Neuronal stem cell (in vitro differentiated cells): ENCODE measurements at regions not wholly inside any gene's neighbourhood (a gene's known extent, or its start where the extent isn't known, plus 50 kb on each side); places are given as distances from the start of the nearest gene placed in this dataset.
"Not testable (repeated sequence)": the region's sequence is repeated elsewhere in the genome, so short reads cannot be mapped to it uniquely, and the experiment has no call there.

Experiments
- DNase-seq: peaks from one replicate; pipeline ENCODE4 v3.0.0-alpha.2; 2013; ENCODE audit warnings: low spot score
- H2AFZ ChIP-seq: one replicate; pipeline ENCODE4 v1.6.1; 2013; ENCODE audit warnings: mild to moderate bottlenecking, low read length, inconsistent platforms
- H2AK5ac ChIP-seq: 2 replicates; pipeline ENCODE4 v1.6.1; 2013; ENCODE audit warnings: low read depth, mild to moderate bottlenecking, inconsistent platforms, low read length, moderate library complexity, mixed read lengths
- H2BK120ac ChIP-seq: 2 replicates; pipeline ENCODE4 v1.6.1; 2013; ENCODE audit warnings: low read depth, mild to moderate bottlenecking, inconsistent platforms, low read length, moderate library complexity, mixed read lengths
- H2BK12ac ChIP-seq: one replicate; pipeline ENCODE4 v1.6.1; 2013; ENCODE audit warnings: low read length, inconsistent platforms
- H2BK15ac ChIP-seq: 2 replicates; pipeline ENCODE4 v1.6.1; 2013; ENCODE audit warnings: mild to moderate bottlenecking, low read length, inconsistent platforms, mixed read lengths
- H2BK5ac ChIP-seq: one replicate; pipeline ENCODE4 v1.6.1; 2013; ENCODE audit warnings: inconsistent platforms, mild to moderate bottlenecking, low read length, moderate library complexity
- H3K14ac ChIP-seq: one replicate; pipeline ENCODE4 v1.6.1; 2013; ENCODE audit warnings: low read length, inconsistent platforms
- H3K18ac ChIP-seq: 2 replicates; pipeline ENCODE4 v1.6.1; 2013; ENCODE audit warnings: low read length, inconsistent platforms
- H3K23ac ChIP-seq: 2 replicates; pipeline ENCODE4 v1.6.1; 2013; ENCODE audit warnings: low read depth, mild to moderate bottlenecking, mixed read lengths, low read length, inconsistent platforms; ENCODE audit not compliant: poor library complexity
- H3K27ac ChIP-seq: replicated peaks from 3 replicates; pipeline ENCODE4 v1.5.1; 2013; ENCODE audit warnings: low read length, inconsistent platforms
- H3K27me3 ChIP-seq, 3 experiments: 2 replicates each; pipeline ENCODE4 v1.6.1; 2013; ENCODE audit warnings: low read length in 3 of 3, mild to moderate bottlenecking in 2 of 3, inconsistent platforms in 1 of 3, low read depth in 1 of 3, mixed read lengths in 1 of 3, moderate library complexity in 1 of 3; ENCODE audit not compliant: control insufficient read depth in 3 of 3, insufficient read depth in 3 of 3
- H3K36me3 ChIP-seq, 2 donors: replicated peaks in 1 of 2; 2 replicates each; pipeline ENCODE4 v1.6.1; 2013; ENCODE audit warnings: low read length in 2 of 2; ENCODE audit not compliant: control insufficient read depth in 2 of 2, insufficient read depth in 2 of 2
- H3K4ac ChIP-seq: 2 replicates; pipeline ENCODE4 v1.6.1; 2013; ENCODE audit warnings: inconsistent platforms, mild to moderate bottlenecking, low read length, moderate library complexity
- H3K4me1 ChIP-seq, 2 donors: 1 replicate in 1 of 2; 2 replicates in 1 of 2; pipeline ENCODE4 v1.6.1; 2013; ENCODE audit warnings: low read length in 2 of 2, low read depth in 1 of 2; ENCODE audit not compliant: control insufficient read depth in 2 of 2, insufficient read depth in 1 of 2
- H3K4me2 ChIP-seq: one replicate; pipeline ENCODE4 v1.6.1; 2013; ENCODE audit warnings: mild to moderate bottlenecking, low read length, inconsistent platforms; ENCODE audit not compliant: insufficient read depth, poor library complexity, severe bottlenecking
- H3K4me3 ChIP-seq, 2 donors: 2 replicates each; pipeline ENCODE4 v1.5.1; 2013; ENCODE audit warnings: low read length in 2 of 2, mild to moderate bottlenecking in 2 of 2, inconsistent platforms in 1 of 2, moderate library complexity in 1 of 2
- H3K79me1 ChIP-seq: one replicate; pipeline ENCODE4 v1.6.1; 2013; ENCODE audit warnings: low read depth, mild to moderate bottlenecking, inconsistent platforms, low read length, moderate library complexity
- H3K9ac ChIP-seq: one replicate; pipeline ENCODE4 v1.6.1; 2013; ENCODE audit warnings: mild to moderate bottlenecking, low read depth, low read length, inconsistent platforms; ENCODE audit not compliant: poor library complexity
- H3K9me3 ChIP-seq, 2 donors: replicated peaks in 1 of 2; 2 replicates each; pipeline versions ENCODE3 to v1.6.1; 2013; ENCODE audit warnings: low read length in 2 of 2, mild to moderate bottlenecking in 2 of 2, inconsistent platforms in 1 of 2, low read depth in 1 of 2, mixed read lengths in 1 of 2, moderate library complexity in 1 of 2; ENCODE audit not compliant: control insufficient read depth in 2 of 2, insufficient read depth in 1 of 2
- H4K8ac ChIP-seq: one replicate; pipeline ENCODE4 v1.6.1; 2013; ENCODE audit warnings: low read depth, mild to moderate bottlenecking, inconsistent platforms, low read length, moderate library complexity
- H4K91ac ChIP-seq: one replicate; pipeline ENCODE4 v1.6.1; 2013; ENCODE audit warnings: low read length, low read depth, mild to moderate bottlenecking, inconsistent platforms; ENCODE audit not compliant: poor library complexity
- WGBS, 2 donors: extraction: QIAGEN DNeasy Blood & Tissue Kit; methylation state at CpG; one replicate each; pipeline ENCODE4 v1.1.7; 2013; ENCODE audit warnings: missing lambda C conversion rate in 2 of 2, mixed read lengths in 1 of 2; ENCODE audit not compliant: insufficient read length in 2 of 2, insufficient replicate concordance in 1 of 2; ENCODE audit errors: extremely low coverage in 2 of 2; 5-methylcytosine and 5-hydroxymethylcytosine counted together

GRCh38 chr18:30806823-30807222, 235.7 kb downstream of the DSC3 start:
- H3K79me1 ChIP-seq = no peaks in the 10 kb centered on the region
- H2BK120ac ChIP-seq = no peak overlapping the region
- no peaks in the 10 kb centered on the region for H3K27me3 ChIP-seq
- no peak overlapping the region for H2BK5ac ChIP-seq
- H3K9me3 ChIP-seq = no peaks in the 10 kb centered on the region
- H3K27ac ChIP-seq = no peak overlapping the region
- H3K4me3 ChIP-seq = no peak overlapping the region
- H3K18ac ChIP-seq = no peak overlapping the region
- H3K36me3 ChIP-seq = no peaks in the 10 kb centered on the region
- no peak overlapping the region for H3K23ac ChIP-seq
- no peak overlapping the region for H2BK12ac ChIP-seq
- no peaks in the 10 kb centered on the region for H3K4me1 ChIP-seq
- no peak overlapping the region for H4K91ac ChIP-seq
- no peak overlapping the region for H3K9ac ChIP-seq
- no peak for DNase-seq
- no peak overlapping the region for H2AFZ ChIP-seq
- H2AK5ac ChIP-seq = no peak overlapping the region
- no peak overlapping the region for H3K14ac ChIP-seq
- no peak overlapping the region for H3K4ac ChIP-seq
- no peak overlapping the region for H3K4me2 ChIP-seq
- no peak overlapping the region for H2BK15ac ChIP-seq
- no peak overlapping the region for H4K8ac ChIP-seq

GRCh38 chr18:30800800-30801199, 241.7 kb downstream of the DSC3 start:
- H2BK15ac ChIP-seq = no peak overlapping the region
- no peak overlapping the region for H3K27ac ChIP-seq
- whole genome bisulfite sequencing, 2 donors = no CpG with 5 or more reads among the region's 1 CpG
- H4K91ac ChIP-seq = no peak overlapping the region
- no peak overlapping the region for H3K18ac ChIP-seq
- H2BK5ac ChIP-seq = no peak overlapping the region
- no peak overlapping the region for H3K14ac ChIP-seq
- no peaks in the 10 kb centered on the region for H3K9me3 ChIP-seq
- H3K79me1 ChIP-seq = no peaks in the 10 kb centered on the region
- H3K4me1 ChIP-seq = no peaks in the 10 kb centered on the region
- H3K36me3 ChIP-seq = no peaks in the 10 kb centered on the region
- no peak overlapping the region for H4K8ac ChIP-seq
- no peak overlapping the region for H2BK120ac ChIP-seq
- no peak for DNase-seq
- no peak overlapping the region for H3K23ac ChIP-seq
- H2AFZ ChIP-seq = no peak overlapping the region
- H3K4me3 ChIP-seq = no peak overlapping the region
- H2BK12ac ChIP-seq = no peak overlapping the region
- no peaks in the 10 kb centered on the region for H3K27me3 ChIP-seq
- H3K4ac ChIP-seq = no peak overlapping the region
- no peak overlapping the region for H2AK5ac ChIP-seq
- H3K4me2 ChIP-seq = no peak overlapping the region
- no peak overlapping the region for H3K9ac ChIP-seq

DNA sequence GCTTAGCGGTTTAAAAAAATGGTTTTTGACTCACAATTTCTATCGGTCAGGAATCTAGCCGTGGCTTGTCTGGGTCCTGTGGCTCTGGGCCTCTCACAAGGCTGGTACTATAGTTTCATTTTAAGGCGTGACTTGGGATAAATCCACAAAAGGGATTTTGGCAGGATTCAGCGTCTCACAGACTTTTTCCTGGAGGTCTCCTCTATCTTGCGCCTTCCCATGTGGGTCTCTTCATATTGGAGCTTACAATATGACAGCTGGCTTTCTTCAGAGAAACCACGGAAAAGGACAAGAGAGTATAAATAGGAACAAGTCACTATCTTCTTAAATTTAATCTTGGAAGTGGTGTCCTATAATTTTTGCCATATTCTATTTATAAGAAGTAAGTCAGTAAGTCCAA, 250.5 kb downstream of the DSC3 start:
- Histone ChIP-seq H3K4me1 (no peaks in the 10 kb centered on the region), H2AK5ac (no peak overlapping the region), H3K9me3 (no peaks in the 10 kb centered on the region), H4K8ac (no peak overlapping the region), H3K79me1 (no peaks in the 10 kb centered on the region), H3K18ac (no peak overlapping the region), H3K27ac (no peak overlapping the region), H4K91ac (no peak overlapping the region), H3K14ac (no peak overlapping the region), H3K36me3 (no peaks in the 10 kb centered on the region), H3K4me2 (no peak overlapping the region), H2BK5ac (no peak overlapping the region), H3K4ac (no peak overlapping the region), H2BK15ac (no peak overlapping the region), H3K9ac (no peak overlapping the region), H2BK120ac (no peak overlapping the region), H3K23ac (no peak overlapping the region), H3K4me3 (no peak overlapping the region), H2AFZ (no peak overlapping the region), H2BK12ac (no peak overlapping the region), H3K27me3 (no peaks in the 10 kb centered on the region)
- DNase-seq = no peak
- no CpG with 5 or more reads among the region's 7 CpGs for WGBS, 2 donors

DNA sequence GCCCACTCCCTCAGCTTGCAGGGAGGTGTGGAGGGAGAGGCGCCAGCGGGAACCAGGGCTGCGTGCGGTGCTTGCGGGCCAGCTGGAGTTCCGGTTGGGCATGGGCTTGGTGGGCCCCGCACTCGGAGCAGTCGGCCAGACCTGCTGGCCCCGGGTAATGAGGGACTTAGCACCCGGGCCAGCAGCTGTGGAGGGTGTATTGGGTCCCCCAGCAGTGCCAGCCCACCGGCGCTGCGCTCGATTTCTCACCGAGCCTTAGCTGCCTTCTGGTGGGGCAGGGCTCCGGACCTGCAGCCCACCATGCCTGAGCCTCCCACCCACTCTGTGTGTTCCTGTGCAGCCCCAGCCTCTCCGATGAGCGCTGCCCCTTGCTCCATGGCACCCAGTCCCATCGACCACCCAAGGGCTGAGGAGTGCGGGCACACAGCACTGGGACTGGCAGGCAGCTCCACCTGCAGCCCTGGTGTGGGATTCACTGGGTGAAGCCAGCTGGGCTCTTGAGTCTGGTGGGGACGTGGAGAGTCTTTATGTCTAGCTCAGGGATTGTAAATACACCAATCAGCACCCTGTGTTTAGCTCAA, 254.0 kb downstream of the DSC3 start:
- H3K4ac ChIP-seq, H3K4me1 ChIP-seq, H2BK5ac ChIP-seq, H3K14ac ChIP-seq, H4K8ac ChIP-seq, H2AFZ ChIP-seq, H3K9me3 ChIP-seq, H3K18ac ChIP-seq, H3K79me1 ChIP-seq, H3K36me3 ChIP-seq, H3K4me2 ChIP-seq, H2BK120ac ChIP-seq, H3K27ac ChIP-seq, H2BK12ac ChIP-seq, H3K23ac ChIP-seq, H3K4me3 ChIP-seq, DNase-seq, H2AK5ac ChIP-seq, H3K27me3 ChIP-seq, H2BK15ac ChIP-seq, H3K9ac ChIP-seq, H4K91ac ChIP-seq: not testable (repeated sequence)
- no CpG with 5 or more reads among the region's 22 CpGs for WGBS, 2 donors
